ENCODE measurements at regions not wholly inside any gene's neighbourhood (a gene's known extent, or its start where the extent isn't known, plus 50 kb on each side); places are given as distances from the start of the nearest gene placed in this dataset.

GRCh38 chr20:37643400-37643799 is 50.4 kb upstream of the CTNNBL1 start:
- no peak for DNase-seq

DNA sequence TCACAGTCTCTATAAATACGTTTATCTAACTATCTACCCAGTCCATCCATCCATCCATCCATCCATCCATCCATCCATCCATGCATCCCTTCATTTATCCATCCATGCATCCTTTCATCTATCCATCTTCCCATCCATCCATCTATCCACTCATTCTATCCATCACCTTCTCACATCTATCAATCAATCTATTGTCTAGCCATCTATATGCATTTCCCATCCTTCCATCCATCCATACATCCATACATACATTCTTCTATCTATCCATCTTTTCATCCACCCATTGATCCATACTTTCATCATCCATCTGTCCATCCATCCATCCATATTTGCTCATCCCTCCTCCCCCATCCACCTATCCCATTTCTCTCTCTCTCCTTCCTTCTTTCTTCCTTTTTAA is 51.6 kb upstream of the CTNNBL1 start:
- DNase-seq = no peak

DNA sequence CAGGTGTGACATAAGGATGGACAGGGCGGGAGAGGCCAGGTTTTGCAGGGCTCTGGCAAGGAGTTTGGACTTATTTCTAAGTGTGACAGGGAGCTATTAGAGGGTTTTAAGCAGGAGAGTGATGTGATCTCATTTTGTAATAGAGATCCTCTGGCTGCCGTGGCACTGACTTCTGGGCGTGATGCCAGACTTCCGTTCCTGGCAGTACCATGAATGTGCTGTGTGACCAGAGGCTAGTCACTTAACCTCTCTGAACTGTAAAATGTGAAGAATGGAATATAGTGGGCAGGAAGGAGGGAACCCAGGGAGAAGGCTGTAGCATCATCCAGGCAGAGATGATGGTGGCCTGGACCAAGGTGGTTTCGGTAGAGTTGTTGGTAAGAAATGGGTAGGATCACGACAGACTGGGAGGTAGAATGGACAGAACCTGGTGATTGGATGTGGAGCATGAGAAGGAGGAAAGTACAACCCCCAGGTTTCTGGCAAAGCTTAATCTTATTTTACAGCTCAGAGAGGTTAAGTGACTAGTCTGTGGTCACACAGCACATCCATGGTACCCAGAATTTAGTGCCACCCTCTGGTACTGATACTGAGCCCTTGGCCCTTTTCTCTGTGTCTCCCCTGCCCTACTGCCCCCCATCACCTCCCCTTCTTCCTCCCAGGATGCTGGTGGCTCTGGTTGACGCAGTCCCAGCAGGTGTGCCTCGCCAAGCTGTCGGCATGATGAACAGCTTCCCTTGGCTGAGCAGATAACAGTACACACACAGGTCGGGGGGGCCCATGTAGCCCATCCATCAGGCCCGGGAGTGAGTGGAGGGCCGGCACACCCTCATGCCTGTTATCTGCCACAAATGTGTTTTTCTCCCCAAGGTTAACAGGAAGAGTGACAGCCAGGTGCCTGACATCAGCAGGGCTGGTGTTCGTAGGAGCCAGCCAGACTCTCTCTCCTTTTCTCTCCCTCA is 52.9 kb upstream of the CTNNBL1 start:
- no peak for DNase-seq

DNA sequence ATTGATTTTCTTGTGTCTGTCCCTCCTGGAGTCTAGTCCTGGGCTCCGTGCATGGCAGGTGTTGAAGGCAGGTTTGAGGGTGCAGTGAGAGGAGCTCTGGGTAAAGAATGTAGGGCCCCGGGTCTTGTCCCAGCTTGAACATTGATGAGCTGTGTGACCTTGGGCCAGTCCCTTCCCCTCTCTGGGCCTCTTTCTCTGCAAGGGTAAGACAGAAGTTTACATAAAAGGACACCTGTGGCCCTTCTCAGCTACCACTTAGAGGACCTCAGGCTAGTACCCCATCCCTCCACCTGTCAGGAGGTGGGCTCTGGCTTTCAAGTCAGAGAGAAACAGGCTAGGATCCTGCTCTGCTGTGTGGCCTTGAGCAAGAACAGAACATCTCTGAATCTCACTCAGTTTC is 55.3 kb upstream of the CTNNBL1 start:
- no peak for DNase-seq

DNA sequence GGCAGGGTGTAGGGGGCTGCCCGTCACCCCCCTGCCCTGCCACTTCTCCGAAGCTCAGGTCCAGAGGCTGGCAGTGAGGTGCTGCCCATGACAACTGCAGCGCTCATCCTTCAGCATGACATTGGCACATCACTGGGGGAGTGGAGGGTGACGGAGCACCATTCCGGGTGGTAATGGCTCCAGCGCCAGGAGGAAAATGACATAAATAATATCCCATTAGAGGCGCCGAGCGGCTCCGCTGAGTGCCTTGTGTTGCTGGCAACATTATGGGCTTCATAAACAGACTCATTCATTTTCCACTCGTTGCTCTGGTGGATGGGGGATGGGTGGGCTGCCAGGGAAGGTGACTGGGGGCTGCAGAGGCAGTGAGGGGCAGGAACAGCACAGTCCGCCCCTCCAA is 56.9 kb upstream of the CTNNBL1 start:
- no peak for DNase-seq

- no peak for DNase-seq
Measured at GRCh38 chr20:37636212-37636975, 57.4 kb upstream of the CTNNBL1 start.

GRCh38 chr20:37630993-37631392 is 62.8 kb upstream of the CTNNBL1 start:
- no peak for DNase-seq

- no peak for DNase-seq
Measured at GRCh38 chr20:37630166-37630565, 63.7 kb upstream of the CTNNBL1 start.

DNA sequence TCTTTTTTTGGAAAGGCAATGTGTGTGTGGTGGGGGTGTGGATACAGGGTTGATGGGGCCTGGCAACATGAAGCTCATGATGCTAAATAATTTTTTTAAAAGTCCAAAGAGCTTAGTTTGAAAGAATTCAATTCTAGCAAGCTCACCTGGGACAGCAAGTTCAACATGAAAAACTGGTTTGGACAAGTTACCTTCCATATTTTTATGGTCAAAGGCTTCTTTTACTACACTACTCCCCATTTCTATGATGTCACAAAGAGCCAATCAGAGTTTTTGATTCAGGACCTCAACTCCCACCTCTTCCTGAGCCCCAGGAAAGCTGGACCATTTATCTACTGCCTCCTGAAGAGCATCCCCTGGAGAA is 66.1 kb upstream of the CTNNBL1 start:
- DNase-seq = no peak

DNA sequence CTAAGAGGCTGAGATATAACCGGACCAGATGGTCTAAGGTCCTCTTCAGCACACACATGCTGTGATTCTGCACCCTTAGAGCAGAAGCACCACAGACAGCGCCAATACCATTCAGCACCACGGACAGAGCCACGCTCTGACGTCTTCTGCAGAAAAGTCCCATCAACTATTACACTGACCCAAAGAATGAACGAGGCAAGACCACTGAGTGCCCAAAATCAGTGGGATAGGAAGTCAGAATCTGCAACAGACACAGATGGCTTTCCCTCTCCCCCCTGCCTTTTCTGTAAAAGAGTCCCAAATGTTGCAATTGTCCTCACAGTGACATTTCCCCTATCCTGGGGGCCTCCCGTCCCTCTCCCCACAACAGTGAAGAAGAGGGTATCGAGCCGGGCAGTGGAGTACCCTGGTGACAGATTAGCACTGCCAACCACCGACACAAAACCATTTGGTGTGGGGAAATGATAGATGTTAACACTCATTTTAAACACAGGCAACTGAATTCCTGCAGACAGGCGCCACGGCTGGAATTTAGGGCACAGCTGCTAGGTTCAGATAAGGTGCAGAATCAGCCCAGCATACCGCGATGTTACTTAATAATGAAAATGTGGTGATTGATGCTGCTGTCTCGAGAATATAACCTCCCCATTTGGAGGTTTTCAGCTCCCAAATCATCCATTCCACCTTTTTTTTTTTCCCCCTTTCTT is 66.6 kb upstream of the CTNNBL1 start:
- peak; percentile 2 to 27 for DNase-seq

DNA sequence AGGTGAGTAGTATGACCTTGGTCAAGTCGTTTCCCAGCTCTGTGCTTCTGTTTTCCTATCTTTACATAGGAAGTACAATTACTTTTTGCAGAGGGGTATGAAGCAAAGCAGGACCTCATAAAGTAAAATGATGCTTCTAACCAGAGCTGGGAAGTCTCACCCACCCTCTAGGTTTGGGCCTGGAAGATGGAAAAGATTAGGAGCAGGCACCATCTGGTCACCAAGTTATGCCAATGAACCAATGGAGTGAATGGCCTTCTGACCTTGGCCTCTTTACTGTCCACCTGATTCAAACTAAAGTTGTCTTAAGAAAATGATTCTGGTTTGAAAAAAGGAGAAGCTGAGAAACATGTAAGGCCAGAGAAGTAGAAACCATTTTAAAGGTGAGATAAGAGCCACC is 68.9 kb upstream of the CTNNBL1 start:
- no peak for DNase-seq

DNA sequence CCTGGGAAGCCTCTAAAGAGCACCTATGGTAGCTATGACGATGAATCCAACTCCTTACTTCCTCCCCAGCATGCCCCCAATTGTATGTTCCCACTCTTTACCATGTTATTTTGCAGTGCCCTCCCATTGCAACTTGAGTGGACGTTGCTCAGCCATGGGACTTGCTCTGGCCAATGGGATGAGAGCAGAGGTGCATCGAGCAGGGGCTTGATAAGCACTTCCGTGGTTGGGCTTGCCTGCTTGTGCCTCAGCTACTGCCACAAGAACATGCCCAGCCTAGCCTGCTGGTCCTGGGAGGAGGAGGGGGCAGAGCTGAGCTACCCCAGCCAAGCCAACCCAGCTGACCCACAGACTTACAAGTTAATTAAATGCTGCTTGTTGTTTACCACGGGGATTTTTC is 71.1 kb upstream of the CTNNBL1 start:
- DNase-seq = no peak

GRCh38 chr20:37619496-37619895 is 74.3 kb upstream of the CTNNBL1 start:
- no peak for DNase-seq

GRCh38 chr20:37616110-37616425 is 77.8 kb upstream of the CTNNBL1 start:
- DNase-seq = no peak

DNA sequence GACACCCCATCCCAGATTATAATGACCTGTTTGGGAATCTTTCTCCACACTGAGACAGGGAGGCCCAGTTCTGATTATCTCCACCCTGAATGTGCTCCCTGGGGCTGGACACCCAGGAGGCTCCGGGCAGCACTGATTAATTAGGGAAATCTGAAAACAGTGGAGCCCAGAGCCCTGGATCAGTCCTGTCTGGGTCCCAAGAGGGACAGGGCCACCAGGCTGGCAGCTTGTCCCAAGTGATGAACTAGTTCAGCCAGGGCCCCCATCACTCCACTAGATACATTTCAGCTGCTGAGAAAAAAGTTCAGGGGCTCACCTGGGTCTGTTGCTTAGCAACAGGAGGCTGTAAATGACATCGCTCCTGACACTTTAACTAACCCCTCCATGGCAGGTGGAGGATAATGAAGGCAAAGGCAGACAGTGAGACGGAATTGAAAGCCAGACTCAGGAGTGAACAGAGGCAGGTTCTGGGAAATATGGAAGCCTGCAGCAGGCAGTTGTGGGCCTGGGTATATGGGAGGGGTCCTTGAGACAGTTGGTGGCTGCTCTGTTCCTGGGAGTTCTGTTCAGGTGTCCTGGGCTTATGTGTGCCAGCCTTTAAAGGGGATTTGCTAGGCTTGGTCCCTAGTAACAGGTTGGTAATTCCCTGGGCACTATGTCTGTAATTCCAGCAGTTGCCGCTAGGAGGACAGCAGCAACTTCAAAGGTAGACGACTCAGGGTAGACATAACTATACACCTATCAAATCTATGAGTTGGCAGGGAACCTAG is 78.3 kb upstream of the CTNNBL1 start:
- peak; percentile 22 to 25 for DNase-seq

DNA sequence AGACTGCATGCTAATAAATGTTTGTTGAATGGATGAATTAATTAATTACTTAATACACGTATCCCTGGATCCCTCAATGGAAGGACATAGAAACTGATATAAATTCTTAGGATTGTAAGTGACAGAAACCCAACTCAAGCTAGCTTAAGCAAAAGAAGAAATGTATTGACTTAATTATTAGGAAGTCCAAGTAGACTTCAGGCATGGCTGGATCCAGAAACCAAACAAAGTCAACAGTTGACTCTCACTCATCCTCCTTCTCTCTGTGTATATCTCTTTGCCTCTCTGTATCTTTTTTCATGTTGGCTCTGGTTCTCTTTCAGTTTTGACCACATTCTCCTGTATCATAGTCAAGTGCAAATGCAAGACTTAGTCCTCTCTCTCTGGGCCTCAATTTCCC is 82.0 kb upstream of the CTNNBL1 start:
- DNase-seq = no peak

DNA sequence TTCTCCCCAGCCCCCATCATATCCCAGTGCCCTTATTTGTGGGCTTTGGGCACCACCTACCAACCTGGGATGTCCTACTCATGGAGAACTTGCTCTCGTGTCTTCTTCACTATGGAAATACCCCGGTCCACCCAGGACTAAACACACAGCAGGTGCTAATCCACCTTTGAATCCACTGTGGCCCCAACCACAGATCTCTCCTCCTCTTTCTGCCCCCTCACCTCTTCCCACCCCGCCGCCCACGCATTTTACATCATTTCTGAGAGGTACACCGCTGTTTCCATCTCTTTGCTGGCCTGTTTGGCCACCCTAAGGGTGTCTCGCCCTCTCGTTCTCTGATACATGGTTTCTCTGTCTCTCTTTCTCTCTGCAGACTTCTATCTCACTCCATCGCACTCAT is 82.5 kb upstream of the CTNNBL1 start:
- no peak for DNase-seq

DNA sequence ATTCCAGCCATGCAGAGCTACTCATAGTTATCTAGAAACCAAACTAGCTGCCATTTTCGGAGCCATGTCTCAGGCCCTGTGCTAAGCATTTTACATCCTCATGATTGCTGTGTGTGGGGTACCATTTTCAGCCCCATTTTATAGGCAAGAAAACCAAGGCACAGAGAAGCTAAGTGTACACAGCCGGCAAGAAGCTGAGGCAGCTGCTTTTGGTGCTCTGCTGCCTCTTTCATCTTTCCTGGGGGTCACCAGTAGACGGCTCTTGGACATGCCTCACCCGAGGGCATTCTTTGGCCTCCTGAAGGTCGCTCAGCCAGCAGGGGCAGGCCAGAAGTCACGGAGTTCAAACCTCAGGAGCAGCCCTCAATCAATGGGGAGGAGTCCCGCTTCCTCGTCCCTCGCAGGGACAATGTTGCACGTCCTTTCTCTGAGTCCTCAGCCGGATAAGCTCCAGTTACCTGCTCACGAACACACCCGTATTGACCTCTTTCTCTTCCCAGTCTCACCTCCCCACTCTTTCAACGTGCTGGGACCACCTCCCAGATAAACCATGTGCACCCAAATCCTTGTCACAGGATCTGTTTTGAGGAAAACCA is 82.6 kb upstream of the BLCAP start:
- no peak for DNase-seq

- DNase-seq = no peak
Measured at GRCh38 chr20:37602634-37603033, 75.0 kb upstream of the BLCAP start.

DNA sequence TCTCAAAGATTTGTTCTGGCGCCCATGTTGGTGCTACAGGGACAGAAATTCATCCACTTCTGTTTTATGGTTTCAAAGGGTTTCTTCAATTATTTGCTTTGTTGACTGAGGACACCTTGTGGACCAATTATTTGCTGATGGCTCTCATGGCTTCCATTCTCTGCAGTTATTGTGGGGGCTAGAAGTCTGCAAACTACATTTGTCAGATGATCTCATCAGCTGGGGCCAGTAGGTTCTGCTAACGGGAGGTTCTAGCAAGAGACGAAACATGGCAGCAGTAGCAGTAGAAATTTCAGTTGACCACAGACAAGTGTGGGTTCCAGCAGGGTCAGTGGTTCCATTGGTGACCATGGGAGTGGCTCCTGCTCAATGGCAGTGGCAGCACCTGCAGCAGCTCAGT is 72.8 kb upstream of the BLCAP start:
- DNase-seq = no peak

- DNase-seq = no peak
Measured at GRCh38 chr20:37598575-37599342, 71.1 kb upstream of the BLCAP start.

DNA sequence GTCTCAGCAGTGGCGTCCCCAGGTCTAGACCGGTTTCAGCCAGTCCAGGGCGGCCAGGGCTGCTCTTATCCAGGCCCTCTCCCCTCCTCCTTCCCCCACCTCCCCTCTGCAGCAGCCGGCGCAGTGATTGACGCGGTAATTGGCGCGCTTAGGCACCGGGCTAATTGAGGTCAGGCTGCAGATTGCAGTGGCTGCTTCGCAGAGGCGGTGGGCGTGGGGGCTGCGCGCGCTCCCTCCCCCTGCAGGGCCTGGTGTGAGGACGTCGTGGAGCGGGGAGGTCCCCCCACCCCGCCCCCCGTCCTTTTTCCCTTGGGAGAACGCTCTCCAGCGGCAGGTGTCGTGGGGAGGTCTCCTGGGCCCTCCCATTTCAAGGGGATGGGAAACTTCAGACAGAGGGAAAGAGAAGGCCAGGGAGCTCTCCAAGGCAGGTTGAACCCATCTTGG is 70.4 kb upstream of the BLCAP start:
- DNase-seq = no peak

Data from AML-193 (cell line).